T-helper 2 cell treated with Interferon-gamma antibody and Interleukin-4, amounts not matched to agents 100 ng/mL and 5 ng/mL, for 36 hours (primary cell): ENCODE measurements at regions not wholly inside any gene's neighbourhood (a gene's known extent, or its start where the extent isn't known, plus 50 kb on each side); places are given as distances from the start of the nearest gene placed in this dataset.

Experiments
- intact Hi-C: fragments of 100-400 bp; cut with micrococcal nuclease; formaldehyde crosslinking; loops from one replicate; pipeline ENCODE4 v1.15.1; 2023

GRCh38 chr3:26353097-26353496 lies 269.5 kb upstream of the LRRC3B start:
- intact Hi-C loops, result no loop called here

GRCh38 chr3:26358405-26358804 lies 264.2 kb upstream of the LRRC3B start:
- intact Hi-C loops, result no loop called here

GRCh38 chr3:26365706-26366105 lies 256.9 kb upstream of the LRRC3B start:
- intact Hi-C loops, result no loop called here

- intact Hi-C loops, result no loop called here
Observed at GRCh38 chr3:26368312-26368711, 254.3 kb upstream of the LRRC3B start.

GRCh38 chr3:26369133-26369532 lies 253.4 kb upstream of the LRRC3B start:
- intact Hi-C loops, result no loop called here

- intact Hi-C loops, result no loop called here
Observed at GRCh38 chr3:26375843-26376530, 246.6 kb upstream of the LRRC3B start.

GRCh38 chr3:26381411-26381810 lies 241.2 kb upstream of the LRRC3B start:
- intact Hi-C loops, result no loop called here

GRCh38 chr3:26406636-26407035 lies 215.9 kb upstream of the LRRC3B start:
- intact Hi-C loops, result no loop called here

GRCh38 chr3:26418553-26418952 lies 204.0 kb upstream of the LRRC3B start:
- intact Hi-C loops, result no loop called here

GRCh38 chr3:26422415-26422814 lies 200.2 kb upstream of the LRRC3B start:
- intact Hi-C loops, result no loop called here

GRCh38 chr3:26425076-26425475 lies 197.5 kb upstream of the LRRC3B start:
- intact Hi-C loops, result no loop called here

GRCh38 chr3:26428992-26429391 lies 193.6 kb upstream of the LRRC3B start:
- intact Hi-C loops, result no loop called here

GRCh38 chr3:26437678-26438077 lies 184.9 kb upstream of the LRRC3B start:
- intact Hi-C loops, result no loop called here

- intact Hi-C loops, result no loop called here
Observed at GRCh38 chr3:26438325-26438940, 184.1 kb upstream of the LRRC3B start.

GRCh38 chr3:26438981-26439884 lies 183.3 kb upstream of the LRRC3B start:
- intact Hi-C loops, result no loop called here

GRCh38 chr3:26449996-26450395 lies 172.6 kb upstream of the LRRC3B start:
- intact Hi-C loops, result no loop called here

GRCh38 chr3:26452363-26452762 lies 170.2 kb upstream of the LRRC3B start:
- intact Hi-C loops, result no loop called here

GRCh38 chr3:26460985-26461384 lies 161.6 kb upstream of the LRRC3B start:
- intact Hi-C loops, result no loop called here

GRCh38 chr3:26472345-26472744 lies 150.2 kb upstream of the LRRC3B start:
- intact Hi-C loops, result no loop called here

- intact Hi-C loops, result no loop called here
Observed at GRCh38 chr3:26474706-26475105, 147.9 kb upstream of the LRRC3B start.

- intact Hi-C loops, result no loop called here
Observed at GRCh38 chr3:26480377-26480776, 142.2 kb upstream of the LRRC3B start.

GRCh38 chr3:26484140-26484539 lies 138.4 kb upstream of the LRRC3B start:
- intact Hi-C loops, result no loop called here
